ENCODE measurements at regions not wholly inside any gene's neighbourhood (a gene's known extent, or its start where the extent isn't known, plus 50 kb on each side); places are given as distances from the start of the nearest gene placed in this dataset.

DNA sequence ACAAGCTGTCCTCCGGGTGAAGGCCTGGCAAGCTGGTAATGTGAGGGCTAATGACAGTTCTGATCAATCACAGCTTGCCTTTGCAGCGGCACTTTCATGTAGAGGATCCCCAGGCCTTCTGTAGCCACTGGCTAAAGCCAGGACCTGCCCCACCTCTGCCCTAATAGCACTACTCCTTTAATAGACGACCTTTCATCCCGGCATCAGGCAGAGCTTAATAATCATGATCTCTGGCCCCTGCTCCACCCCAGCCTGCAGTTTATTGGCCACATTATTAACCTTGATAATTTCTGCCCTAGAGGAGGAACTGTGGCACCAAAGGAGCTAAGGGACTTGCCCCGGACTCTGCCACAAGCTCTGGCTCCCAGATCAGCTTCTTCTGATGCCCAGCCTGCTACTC, 142.3 kb upstream of the TBX3 start:
- TF ChIP-seq, protein P1, sequence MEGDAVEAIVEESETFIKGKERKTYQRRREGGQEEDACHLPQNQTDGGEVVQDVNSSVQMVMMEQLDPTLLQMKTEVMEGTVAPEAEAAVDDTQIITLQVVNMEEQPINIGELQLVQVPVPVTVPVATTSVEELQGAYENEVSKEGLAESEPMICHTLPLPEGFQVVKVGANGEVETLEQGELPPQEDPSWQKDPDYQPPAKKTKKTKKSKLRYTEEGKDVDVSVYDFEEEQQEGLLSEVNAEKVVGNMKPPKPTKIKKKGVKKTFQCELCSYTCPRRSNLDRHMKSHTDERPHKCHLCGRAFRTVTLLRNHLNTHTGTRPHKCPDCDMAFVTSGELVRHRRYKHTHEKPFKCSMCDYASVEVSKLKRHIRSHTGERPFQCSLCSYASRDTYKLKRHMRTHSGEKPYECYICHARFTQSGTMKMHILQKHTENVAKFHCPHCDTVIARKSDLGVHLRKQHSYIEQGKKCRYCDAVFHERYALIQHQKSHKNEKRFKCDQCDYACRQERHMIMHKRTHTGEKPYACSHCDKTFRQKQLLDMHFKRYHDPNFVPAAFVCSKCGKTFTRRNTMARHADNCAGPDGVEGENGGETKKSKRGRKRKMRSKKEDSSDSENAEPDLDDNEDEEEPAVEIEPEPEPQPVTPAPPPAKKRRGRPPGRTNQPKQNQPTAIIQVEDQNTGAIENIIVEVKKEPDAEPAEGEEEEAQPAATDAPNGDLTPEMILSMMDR (conservative IDR thresholded peaks at IDR 0.05 in 1 of 2, IDR thresholded peaks at IDR 0.05 in 1 of 2; ENCODE audit: low read depth in 1 of 2, low read length in 2 of 2) = no peak
- TF ChIP-seq EZH2 (IDR thresholded peaks at IDR 0.05; ENCODE audit: low read length, missing control alignments) = no peak

All from fibroblast of lung (primary cell).